ENCODE measurements at regions not wholly inside any gene's neighbourhood (a gene's known extent, or its start where the extent isn't known, plus 50 kb on each side); places are given as distances from the start of the nearest gene placed in this dataset.
A peak's percentile ranks its signal among the peaks of the same experiment; 100 is the strongest.

GRCh38 chr20:22307409-22307808 lies 277.0 kb downstream of the FOXA2 start:
- intact Hi-C loops (cut with DNase I): no loop called here
- ATAC-seq (no peak), DNase-seq (ENCODE audit: missing footprints) (no peak)

GRCh38 chr20:22305381-22305780 lies 279.0 kb downstream of the FOXA2 start:
- ATAC-seq: no peak
- DNase-seq (ENCODE audit: missing footprints): no peak
- intact Hi-C loops (cut with DNase I): no loop called here

- no peak for DNase-seq (ENCODE audit: missing footprints)
- intact Hi-C loops (cut with DNase I): no loop called here
- ATAC-seq: no peak
Observed at GRCh38 chr20:22303523-22303922, 280.8 kb downstream of the FOXA2 start.

- ATAC-seq (no peak), DNase-seq (ENCODE audit: missing footprints) (no peak)
- intact Hi-C loops (cut with DNase I): no loop called here
Observed at GRCh38 chr20:22302039-22302438, 282.3 kb downstream of the FOXA2 start.

GRCh38 chr20:22293886-22294285 lies 290.5 kb downstream of the FOXA2 start:
- no peak for DNase-seq (ENCODE audit: missing footprints)
- intact Hi-C loops (cut with DNase I): no loop called here
- ATAC-seq: no peak

GRCh38 chr20:22289442-22289841 lies 294.9 kb downstream of the FOXA2 start:
- DNase-seq (ENCODE audit: missing footprints) (no peak), ATAC-seq (no peak)
- intact Hi-C loops (cut with DNase I): no loop called here

GRCh38 chr20:22288957-22289356 lies 295.4 kb downstream of the FOXA2 start:
- DNase-seq (ENCODE audit: missing footprints) (no peak), ATAC-seq (no peak)
- intact Hi-C loops (cut with DNase I): no loop called here

- intact Hi-C loops (cut with DNase I): no loop called here
Observed at GRCh38 chr20:22288156-22288555, 296.2 kb downstream of the FOXA2 start.

GRCh38 chr20:22285555-22285954 lies 298.8 kb downstream of the FOXA2 start:
- DNase-seq (ENCODE audit: missing footprints): no peak
- ATAC-seq: no peak
- intact Hi-C loops (cut with DNase I): no loop called here

More at GRCh38 chr20:22288156-22288555, 296.2 kb downstream of the FOXA2 start:
- ATAC-seq: no peak
- no peak for DNase-seq (ENCODE audit: missing footprints)

- ATAC-seq: no peak
- intact Hi-C loops (cut with DNase I): no loop called here
- no peak for DNase-seq (ENCODE audit: missing footprints)
Observed at GRCh38 chr20:22282696-22283095, 301.7 kb downstream of the FOXA2 start.

- no peak for ATAC-seq
- intact Hi-C loops (cut with DNase I): no loop called here
- no peak for DNase-seq (ENCODE audit: missing footprints)
Observed at GRCh38 chr20:22274330-22274729, 310.0 kb downstream of the FOXA2 start.

- ATAC-seq (no peak), DNase-seq (ENCODE audit: missing footprints) (no peak)
Observed at GRCh38 chr20:22268675-22269074, 315.7 kb downstream of the FOXA2 start.

GRCh38 chr20:22264917-22265316 lies 319.5 kb downstream of the FOXA2 start:
- ATAC-seq: no peak
- no peak for DNase-seq (ENCODE audit: missing footprints)
- intact Hi-C loops (cut with DNase I): no loop called here

More at GRCh38 chr20:22268675-22269074, 315.7 kb downstream of the FOXA2 start:
- intact Hi-C loops (cut with DNase I): no loop called here

GRCh38 chr20:22260506-22260905 lies 323.9 kb downstream of the FOXA2 start:
- DNase-seq (ENCODE audit: missing footprints) (no peak), ATAC-seq (no peak)
- intact Hi-C loops (cut with DNase I): no loop called here

- DNase-seq (ENCODE audit: missing footprints) (no peak), ATAC-seq (no peak)
- intact Hi-C loops (cut with DNase I): no loop called here
Observed at GRCh38 chr20:22257912-22258311, 326.5 kb downstream of the FOXA2 start.

GRCh38 chr20:22248051-22248667 lies 336.2 kb downstream of the FOXA2 start:
- no peak for DNase-seq (ENCODE audit: missing footprints)
- no peak for ATAC-seq
- intact Hi-C loops (cut with DNase I): no loop called here

- intact Hi-C loops (cut with DNase I): no loop called here
- DNase-seq (ENCODE audit: missing footprints) (no peak), ATAC-seq (no peak)
Observed at GRCh38 chr20:22245139-22245538, 339.2 kb downstream of the FOXA2 start.

GRCh38 chr20:22243067-22243466 lies 341.3 kb downstream of the FOXA2 start:
- intact Hi-C loops (cut with DNase I): no loop called here
- DNase-seq (ENCODE audit: missing footprints) (no peak), ATAC-seq (peak; percentile 29)

- intact Hi-C loops (cut with DNase I): no loop called here
- ATAC-seq: no peak
- DNase-seq (ENCODE audit: missing footprints): no peak
Observed at GRCh38 chr20:22241609-22242008, 342.8 kb downstream of the FOXA2 start.

- no peak for DNase-seq (ENCODE audit: missing footprints)
- intact Hi-C loops (cut with DNase I): no loop called here
- ATAC-seq: no peak
Observed at GRCh38 chr20:22232923-22233322, 351.4 kb downstream of the FOXA2 start.

GRCh38 chr20:22232473-22232872 lies 351.9 kb downstream of the FOXA2 start:
- intact Hi-C loops (cut with DNase I): no loop called here
- ATAC-seq (no peak), DNase-seq (ENCODE audit: missing footprints) (no peak)

Data from Right ventricle myocardium inferior (tissue), 1 donor.